ENCODE measurements at regions not wholly inside any gene's neighbourhood (a gene's known extent, or its start where the extent isn't known, plus 50 kb on each side); places are given as distances from the start of the nearest gene placed in this dataset.

- no peak overlapping the region for H3K27ac ChIP-seq (ENCODE audit: low read depth, low read length)
- peaks cover 1% of the 10 kb centered on the region for H3K4me1 ChIP-seq (ENCODE audit: insufficient read depth, low read length)
- no peaks in the 10 kb centered on the region for H4K20me1 ChIP-seq (ENCODE audit: insufficient read depth, low read length)
- H2AFZ ChIP-seq (ENCODE audit: low read length), result peak overlapping the region; percentile 19
- DNase-seq (ENCODE audit: insufficient read length, low spot score, missing footprints), result no peak
- H3K36me3 ChIP-seq (ENCODE audit: insufficient read depth, low read length), result no peaks in the 10 kb centered on the region
- no peaks in the 10 kb centered on the region for H3K9me3 ChIP-seq (ENCODE audit: low read depth, low read length)
- no peaks in the 10 kb centered on the region for H3K27me3 ChIP-seq (ENCODE audit: insufficient read depth, low read length)
- H3K79me2 ChIP-seq (ENCODE audit: insufficient read depth, low read length), result no peaks in the 10 kb centered on the region
- no peak for TF ChIP-seq CTCF (IDR thresholded peaks at IDR 0.05; ENCODE audit: extremely low read depth, low read depth, low read length)
- no peak overlapping the region for H3K4me3 ChIP-seq (ENCODE audit: insufficient read depth, low read length)
- H3K4me2 ChIP-seq (ENCODE audit: insufficient read depth, low read length), result peak overlapping the region; percentile 2
These were observed 297.8 kb upstream of the SLC39A10 start for GRCh38 chr2:195359043-195359735.

- H3K27me3 ChIP-seq (ENCODE audit: insufficient read depth, low read length), result no peaks in the 10 kb centered on the region
- no peak for DNase-seq (ENCODE audit: insufficient read length, low spot score, missing footprints)
- no peaks in the 10 kb centered on the region for H4K20me1 ChIP-seq (ENCODE audit: insufficient read depth, low read length)
- H3K9me3 ChIP-seq (ENCODE audit: low read depth, low read length), result no peaks in the 10 kb centered on the region
- no peaks in the 10 kb centered on the region for H3K79me2 ChIP-seq (ENCODE audit: insufficient read depth, low read length)
- H2AFZ ChIP-seq (ENCODE audit: low read length), result no peak overlapping the region
- H3K4me3 ChIP-seq (ENCODE audit: insufficient read depth, low read length), result no peak overlapping the region
- no peak overlapping the region for H3K27ac ChIP-seq (ENCODE audit: low read depth, low read length)
- H3K4me2 ChIP-seq (ENCODE audit: insufficient read depth, low read length), result no peak overlapping the region
- no peak for TF ChIP-seq CTCF (IDR thresholded peaks at IDR 0.05; ENCODE audit: extremely low read depth, low read depth, low read length)
- H3K4me1 ChIP-seq (ENCODE audit: insufficient read depth, low read length), result no peaks in the 10 kb centered on the region
- no peaks in the 10 kb centered on the region for H3K36me3 ChIP-seq (ENCODE audit: insufficient read depth, low read length)
These were observed 300.0 kb upstream of the SLC39A10 start for GRCh38 chr2:195356920-195357440.

- no peaks in the 10 kb centered on the region for H3K9me3 ChIP-seq (ENCODE audit: low read depth, low read length)
- no peak overlapping the region for H3K4me3 ChIP-seq (ENCODE audit: insufficient read depth, low read length)
- H3K79me2 ChIP-seq (ENCODE audit: insufficient read depth, low read length), result no peaks in the 10 kb centered on the region
- no peaks in the 10 kb centered on the region for H3K27me3 ChIP-seq (ENCODE audit: insufficient read depth, low read length)
- no peaks in the 10 kb centered on the region for H3K36me3 ChIP-seq (ENCODE audit: insufficient read depth, low read length)
- H3K27ac ChIP-seq (ENCODE audit: low read depth, low read length), result no peak overlapping the region
- no peaks in the 10 kb centered on the region for H4K20me1 ChIP-seq (ENCODE audit: insufficient read depth, low read length)
- no peak overlapping the region for H3K4me2 ChIP-seq (ENCODE audit: insufficient read depth, low read length)
- no peak overlapping the region for H2AFZ ChIP-seq (ENCODE audit: low read length)
- DNase-seq (ENCODE audit: insufficient read length, low spot score, missing footprints), result no peak
- no peaks in the 10 kb centered on the region for H3K4me1 ChIP-seq (ENCODE audit: insufficient read depth, low read length)
- no peak for TF ChIP-seq CTCF (IDR thresholded peaks at IDR 0.05; ENCODE audit: extremely low read depth, low read depth, low read length)
These were observed 301.0 kb upstream of the SLC39A10 start for GRCh38 chr2:195356026-195356425.

GRCh38 chr2:195352581-195352980, 304.4 kb upstream of the SLC39A10 start:
- Histone ChIP-seq H3K36me3 (ENCODE audit: insufficient read depth, low read length) (no peaks in the 10 kb centered on the region), H3K79me2 (ENCODE audit: insufficient read depth, low read length) (no peaks in the 10 kb centered on the region), H3K4me3 (ENCODE audit: insufficient read depth, low read length) (no peak overlapping the region), H3K4me2 (ENCODE audit: insufficient read depth, low read length) (no peak overlapping the region), H3K4me1 (ENCODE audit: insufficient read depth, low read length) (no peaks in the 10 kb centered on the region), H4K20me1 (ENCODE audit: insufficient read depth, low read length) (no peaks in the 10 kb centered on the region), H2AFZ (ENCODE audit: low read length) (no peak overlapping the region), H3K27ac (ENCODE audit: low read depth, low read length) (no peak overlapping the region), H3K27me3 (ENCODE audit: insufficient read depth, low read length) (no peaks in the 10 kb centered on the region), H3K9me3 (ENCODE audit: low read depth, low read length) (no peaks in the 10 kb centered on the region)
- no peak for DNase-seq (ENCODE audit: insufficient read length, low spot score, missing footprints)
- TF ChIP-seq CTCF (IDR thresholded peaks at IDR 0.05; ENCODE audit: extremely low read depth, low read depth, low read length), result no peak

Measured in osteoblast (primary cell).